ENCODE measurements at regions not wholly inside any gene's neighbourhood (a gene's known extent, or its start where the extent isn't known, plus 50 kb on each side); places are given as distances from the start of the nearest gene placed in this dataset.

DNA sequence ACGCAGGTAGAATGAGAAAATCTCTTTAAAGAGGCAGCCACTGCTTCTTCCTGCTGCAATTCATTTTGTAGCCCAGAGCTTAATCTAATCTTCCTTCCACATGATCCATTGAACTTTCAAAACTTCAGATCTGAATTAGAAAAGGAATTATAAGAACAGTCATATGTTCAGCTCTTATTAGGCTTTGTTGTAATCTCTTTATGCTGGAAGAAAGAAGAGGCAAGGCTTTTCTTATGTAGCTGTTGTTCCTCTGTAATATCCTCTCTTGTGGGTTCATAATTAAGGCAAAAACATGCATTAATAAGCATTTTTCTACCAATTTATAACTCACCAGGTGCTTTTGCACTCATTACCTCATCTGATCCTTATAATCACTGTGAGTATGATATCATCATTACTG, 634.9 kb upstream of the CFAP20DC start:
- peaks cover 0 to 2% of the 10 kb centered on the region in 2 donors for H3K27me3 Mint-ChIP-seq
- ATAC-seq (replicated peaks in 1 of 4) = no peak
- H3K9me3 ChIP-seq = no peaks in the 10 kb centered on the region

DNA sequence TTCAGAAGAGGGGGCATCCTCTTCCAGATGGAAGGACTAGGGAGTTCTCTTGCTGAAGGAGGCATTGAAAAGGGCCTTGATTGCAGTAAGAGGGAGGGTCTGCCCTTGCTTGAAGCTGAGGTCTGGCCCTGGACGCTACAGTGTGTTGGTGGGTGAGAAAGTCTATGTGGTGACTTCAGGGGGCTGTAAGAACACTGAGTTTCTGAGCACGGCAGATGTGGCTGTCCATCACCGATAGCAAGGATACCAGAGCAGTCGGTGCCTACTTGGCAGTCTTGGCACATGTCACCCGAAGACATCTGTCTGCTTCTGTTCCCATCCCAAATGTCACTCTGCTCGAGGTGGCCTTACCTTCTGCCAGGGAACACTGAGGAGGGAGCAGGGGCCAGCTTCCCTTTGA, 631.1 kb upstream of the CFAP20DC start:
- CTCF ChIA-PET = no interaction called here
- no peaks in the 10 kb centered on the region for H3K36me3 ChIP-seq (ENCODE audit: control insufficient read depth in 2 of 2, extremely low read depth in 1 of 2, insufficient read depth in 1 of 2, low read length in 1 of 2)
- no peak overlapping the region for H3K27ac ChIP-seq (ENCODE audit: low read length)
- H3K27me3 Mint-ChIP-seq = peaks cover 0 to 2% of the 10 kb centered on the region in 2 donors
- H3K27me3 ChIP-seq (replicated peaks in 1 of 2; ENCODE audit: control insufficient read depth in 2 of 2, extremely low read depth in 1 of 2, insufficient read depth in 2 of 2, low read length in 1 of 2) = no peaks in the 10 kb centered on the region
- WGBS (ENCODE audit: insufficient coverage) = 96% methylated on average over 4 of the region's 6 CpGs
- no peak overlapping the region for H3K4me3 Mint-ChIP-seq
- no peaks in the 10 kb centered on the region for H3K4me1 Mint-ChIP-seq
- no peaks in the 10 kb centered on the region for H3K36me3 Mint-ChIP-seq
- no peak for DNase-seq
- H3K9me3 Mint-ChIP-seq = no peaks in the 10 kb centered on the region
- POLR2A ChIA-PET = no interaction called here
- no peaks in the 10 kb centered on the region for H3K4me1 ChIP-seq (ENCODE audit: control insufficient read depth in 1 of 2, extremely low read depth in 1 of 2, insufficient read depth in 2 of 2, low read length in 2 of 2)
- H3K4me3 ChIP-seq (ENCODE audit: control insufficient read depth in 1 of 2, extremely low read depth in 1 of 2, low read length in 1 of 2) = no peak overlapping the region
- ATAC-seq (replicated peaks in 1 of 4) = no peak
- H3K27ac Mint-ChIP-seq = no peak overlapping the region
- no peaks in the 10 kb centered on the region for H3K9me3 ChIP-seq

More for the DNA sequence above, 634.9 kb upstream of the CFAP20DC start:
- H3K4me1 ChIP-seq (ENCODE audit: control insufficient read depth in 1 of 2, extremely low read depth in 1 of 2, insufficient read depth in 2 of 2, low read length in 2 of 2) = no peaks in the 10 kb centered on the region
- DNase-seq = no peak
- H3K4me3 ChIP-seq (ENCODE audit: control insufficient read depth in 1 of 2, extremely low read depth in 1 of 2, low read length in 1 of 2) = no peak overlapping the region
- Mint-ChIP-seq H3K4me1 (no peaks in the 10 kb centered on the region), H3K4me3 (no peak overlapping the region), H3K9me3 (peaks cover 0 to 3% (median 0%) of the 10 kb centered on the region in 3 donors), H3K36me3 (no peaks in the 10 kb centered on the region), H3K27ac (no peak overlapping the region)
- POLR2A ChIA-PET = no interaction called here
- H3K36me3 ChIP-seq (ENCODE audit: control insufficient read depth in 2 of 2, extremely low read depth in 1 of 2, insufficient read depth in 1 of 2, low read length in 1 of 2) = no peaks in the 10 kb centered on the region
- WGBS (ENCODE audit: insufficient coverage) = 67% methylated on average over 1 of the region's 1 CpG
- no peak overlapping the region for H3K27ac ChIP-seq (ENCODE audit: low read length)
- CTCF ChIA-PET = no interaction called here
- no peaks in the 10 kb centered on the region for H3K27me3 ChIP-seq (replicated peaks in 1 of 2; ENCODE audit: control insufficient read depth in 2 of 2, extremely low read depth in 1 of 2, insufficient read depth in 2 of 2, low read length in 1 of 2)

DNA sequence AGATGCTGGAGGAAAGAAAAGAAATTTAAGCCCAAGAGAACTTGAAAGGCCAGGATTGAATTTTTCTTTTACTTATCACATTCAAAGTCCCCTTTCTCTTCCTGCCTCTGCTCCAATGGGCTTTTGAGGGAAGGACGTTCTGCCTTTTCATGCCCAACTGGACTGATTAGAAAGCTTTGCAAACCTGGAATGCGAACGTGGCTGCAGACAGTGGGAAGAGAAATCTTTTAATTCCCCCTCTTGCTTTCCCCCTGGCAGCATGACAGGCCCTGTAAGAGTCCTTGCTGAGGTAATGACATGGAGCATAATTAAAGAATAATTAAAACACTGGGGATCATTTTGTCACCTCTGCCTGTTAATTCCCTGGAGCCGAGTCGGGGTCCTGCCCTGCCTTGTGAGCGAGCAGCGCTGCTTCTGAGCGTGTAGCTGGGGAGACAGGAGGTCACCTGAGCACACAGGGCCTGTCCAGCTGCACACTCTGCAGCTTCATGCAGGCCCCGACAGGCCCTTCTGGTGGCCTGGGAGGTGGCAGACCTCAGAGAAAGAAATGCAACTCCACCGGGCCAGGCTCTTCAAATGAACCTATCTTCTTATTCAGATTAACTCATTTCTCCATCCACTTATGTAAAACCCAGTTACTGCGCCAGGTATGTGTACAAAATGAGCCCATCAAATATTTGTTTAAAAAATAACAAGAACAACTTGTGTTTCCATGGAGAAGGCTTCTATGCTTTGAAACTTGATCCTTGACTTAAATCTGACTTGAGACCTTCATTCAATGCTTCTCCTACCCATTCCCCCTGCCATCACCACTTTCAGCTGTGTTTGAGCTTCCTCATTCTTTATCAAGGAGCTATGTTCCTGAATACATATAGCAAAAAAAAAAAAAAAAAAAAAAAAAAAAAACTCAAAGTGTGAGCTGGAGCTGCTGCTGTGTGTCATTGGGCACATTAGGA, 628.2 kb upstream of the CFAP20DC start:
- WGBS (ENCODE audit: insufficient coverage) = 100% methylated on average over 5 of the region's 11 CpGs
- ChIA-PET POLR2A (interaction anchor here in 1 of 2 donors (0.6 to 0.7 kb wide), 2 partner anchors 11 to 820 kb away, joined by 3 to 8 read pairs; no protein-coding TSS in a partner anchor), CTCF (interaction anchor here in 1 of 2 donors (0.6 kb wide), 1 partner anchor 23 kb away, joined by 9 read pairs; no protein-coding TSS in a partner anchor)
- Mint-ChIP-seq H3K36me3 (no peaks in the 10 kb centered on the region), H3K4me3 (no peak overlapping the region), H3K4me1 (no peaks in the 10 kb centered on the region), H3K9me3 (no peaks in the 10 kb centered on the region), H3K27me3 (peaks cover 0 to 2% of the 10 kb centered on the region in 2 donors), H3K27ac (no peak overlapping the region)
- H3K4me1 ChIP-seq (ENCODE audit: control insufficient read depth in 1 of 2, extremely low read depth in 1 of 2, insufficient read depth in 2 of 2, low read length in 2 of 2) = no peaks in the 10 kb centered on the region
- DNase-seq (no peak), ATAC-seq (replicated peaks in 1 of 4) (no peak)
- no peaks in the 10 kb centered on the region for H3K36me3 ChIP-seq (ENCODE audit: control insufficient read depth in 2 of 2, extremely low read depth in 1 of 2, insufficient read depth in 1 of 2, low read length in 1 of 2)
- no peaks in the 10 kb centered on the region for H3K9me3 ChIP-seq
- no peaks in the 10 kb centered on the region for H3K27me3 ChIP-seq (replicated peaks in 1 of 2; ENCODE audit: control insufficient read depth in 2 of 2, extremely low read depth in 1 of 2, insufficient read depth in 2 of 2, low read length in 1 of 2)
- no peak overlapping the region for H3K27ac ChIP-seq (ENCODE audit: low read length)
- H3K4me3 ChIP-seq (ENCODE audit: control insufficient read depth in 1 of 2, extremely low read depth in 1 of 2, low read length in 1 of 2) = no peak overlapping the region

DNA sequence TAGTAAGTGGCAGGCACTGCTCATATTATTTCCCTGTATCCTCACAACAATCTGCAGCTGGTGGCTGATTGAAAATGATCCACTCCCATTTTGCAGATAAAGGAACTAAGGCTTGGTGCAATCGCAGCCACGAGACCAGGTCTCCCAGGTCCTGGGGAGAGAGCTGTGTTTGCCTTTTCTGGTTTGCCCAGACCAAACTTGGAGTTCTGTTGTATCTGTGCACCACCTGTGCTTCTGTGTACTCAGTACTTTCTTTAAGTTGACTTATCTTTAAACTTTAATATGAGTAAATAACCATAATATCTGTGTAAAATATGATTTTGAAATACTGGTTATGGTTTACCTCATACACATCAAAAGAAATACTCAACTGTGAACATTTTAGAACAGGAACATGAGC, 625.7 kb upstream of the CFAP20DC start:
- CTCF ChIA-PET = no interaction called here
- no peaks in the 10 kb centered on the region for H3K27me3 ChIP-seq (replicated peaks in 1 of 2; ENCODE audit: control insufficient read depth in 2 of 2, extremely low read depth in 1 of 2, insufficient read depth in 2 of 2, low read length in 1 of 2)
- H3K36me3 ChIP-seq (ENCODE audit: control insufficient read depth in 2 of 2, extremely low read depth in 1 of 2, insufficient read depth in 1 of 2, low read length in 1 of 2) = no peaks in the 10 kb centered on the region
- 100% methylated on average over 2 of the region's 2 CpGs for WGBS (ENCODE audit: insufficient coverage)
- Mint-ChIP-seq H3K4me3 (no peak overlapping the region), H3K4me1 (no peaks in the 10 kb centered on the region), H3K27ac (no peak overlapping the region), H3K27me3 (no peaks in the 10 kb centered on the region), H3K9me3 (no peaks in the 10 kb centered on the region), H3K36me3 (no peaks in the 10 kb centered on the region)
- H3K4me3 ChIP-seq (ENCODE audit: control insufficient read depth in 1 of 2, extremely low read depth in 1 of 2, low read length in 1 of 2) = no peak overlapping the region
- H3K4me1 ChIP-seq (ENCODE audit: control insufficient read depth in 1 of 2, extremely low read depth in 1 of 2, insufficient read depth in 2 of 2, low read length in 2 of 2) = no peaks in the 10 kb centered on the region
- POLR2A ChIA-PET = no interaction called here
- DNase-seq = no peak
- no peak for ATAC-seq (replicated peaks in 1 of 4)
- no peak overlapping the region for H3K27ac ChIP-seq (ENCODE audit: low read length)
- no peaks in the 10 kb centered on the region for H3K9me3 ChIP-seq

DNA sequence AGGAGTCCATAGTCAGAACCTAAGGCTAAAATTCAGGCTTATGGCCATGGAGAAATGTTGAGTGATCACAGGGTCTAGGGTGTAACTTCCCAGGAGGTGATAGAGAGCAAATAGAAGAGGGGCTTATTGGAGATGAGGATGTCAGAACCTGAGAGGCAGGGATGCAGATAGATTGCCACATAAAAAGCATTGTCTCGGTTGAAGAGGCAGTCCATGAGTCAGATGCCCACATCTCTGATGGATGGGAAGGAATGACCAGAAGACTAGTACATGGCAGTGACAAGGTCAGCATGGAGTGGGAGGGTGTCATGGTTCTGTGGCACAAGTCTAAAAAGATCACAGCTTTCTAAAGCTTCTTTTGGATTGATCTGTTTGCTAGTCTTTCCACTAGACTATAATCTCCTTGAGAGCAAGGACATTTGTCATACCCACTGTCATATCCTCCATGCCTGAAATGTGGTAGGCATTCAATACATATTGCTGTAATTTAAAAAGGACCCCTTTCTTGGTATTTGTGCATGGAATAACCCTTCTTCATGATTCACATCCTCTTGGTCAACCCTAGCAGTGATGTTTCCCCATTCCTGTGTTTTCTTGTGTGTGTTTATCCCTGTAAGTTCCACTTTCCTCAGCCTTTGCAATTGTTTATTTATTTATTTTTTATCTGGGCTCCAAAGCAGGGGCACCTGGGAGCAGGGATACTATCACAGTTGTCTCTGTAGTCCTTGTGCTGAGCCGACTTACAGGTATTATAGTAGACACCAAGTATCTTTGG, 613.4 kb upstream of the CFAP20DC start:
- WGBS (ENCODE audit: insufficient coverage) = 100% methylated on average over 1 of the region's 2 CpGs
- Mint-ChIP-seq H3K4me3 (no peak overlapping the region), H3K4me1 (no peaks in the 10 kb centered on the region), H3K9me3 (no peaks in the 10 kb centered on the region), H3K27me3 (no peaks in the 10 kb centered on the region), H3K27ac (no peak overlapping the region), H3K36me3 (no peaks in the 10 kb centered on the region)
- Histone ChIP-seq H3K27me3 (replicated peaks in 1 of 2; ENCODE audit: control insufficient read depth in 2 of 2, extremely low read depth in 1 of 2, insufficient read depth in 2 of 2, low read length in 1 of 2) (no peaks in the 10 kb centered on the region), H3K4me1 (ENCODE audit: control insufficient read depth in 1 of 2, extremely low read depth in 1 of 2, insufficient read depth in 2 of 2, low read length in 2 of 2) (no peaks in the 10 kb centered on the region), H3K9me3 (no peaks in the 10 kb centered on the region), H3K27ac (ENCODE audit: low read length) (no peak overlapping the region), H3K36me3 (ENCODE audit: control insufficient read depth in 2 of 2, extremely low read depth in 1 of 2, insufficient read depth in 1 of 2, low read length in 1 of 2) (no peaks in the 10 kb centered on the region), H3K4me3 (ENCODE audit: control insufficient read depth in 1 of 2, extremely low read depth in 1 of 2, low read length in 1 of 2) (no peak overlapping the region)
- no peak for ATAC-seq (replicated peaks in 1 of 4)
- POLR2A ChIA-PET = no interaction called here
- no peak for DNase-seq
- CTCF ChIA-PET = no interaction called here

DNA sequence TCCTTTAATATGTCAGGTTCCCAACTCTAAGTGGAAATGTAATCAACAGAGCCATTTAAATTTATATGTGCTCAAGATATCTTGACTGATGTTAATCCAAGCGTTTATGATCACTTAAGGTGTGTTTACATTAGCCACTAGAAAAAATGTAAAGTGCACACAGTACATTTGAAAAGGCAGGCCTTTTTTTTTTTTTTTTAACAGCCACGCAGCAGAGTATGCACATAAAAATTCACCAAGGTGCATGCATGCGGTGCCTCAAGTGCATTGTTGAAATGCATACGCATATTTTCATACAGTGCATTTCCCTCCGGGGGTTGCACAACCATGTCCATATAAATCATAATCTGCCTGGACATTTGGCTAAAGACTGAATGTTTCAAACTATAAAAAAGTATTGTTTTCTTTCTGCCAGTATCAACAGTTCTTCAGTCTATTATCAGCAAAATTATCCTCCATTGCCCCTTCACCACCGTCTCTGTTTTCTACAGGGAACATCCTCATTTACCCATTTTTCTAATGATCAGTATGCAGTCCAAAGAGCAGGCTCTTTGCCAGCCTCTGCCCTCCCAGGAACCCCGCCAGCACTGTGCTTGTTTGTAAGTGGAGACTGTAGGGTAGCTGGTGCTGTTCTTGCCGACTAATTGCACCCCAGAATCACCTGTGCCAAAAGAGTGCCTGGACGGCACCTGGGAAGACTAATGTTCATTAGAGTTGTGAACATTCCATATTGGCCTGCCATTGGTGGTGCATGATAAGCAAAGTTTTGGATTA, 611.2 kb upstream of the CFAP20DC start:
- Histone ChIP-seq H3K9me3 (no peaks in the 10 kb centered on the region), H3K27me3 (replicated peaks in 1 of 2; ENCODE audit: control insufficient read depth in 2 of 2, extremely low read depth in 1 of 2, insufficient read depth in 2 of 2, low read length in 1 of 2) (no peaks in the 10 kb centered on the region), H3K4me3 (ENCODE audit: control insufficient read depth in 1 of 2, extremely low read depth in 1 of 2, low read length in 1 of 2) (no peak overlapping the region), H3K4me1 (ENCODE audit: control insufficient read depth in 1 of 2, extremely low read depth in 1 of 2, insufficient read depth in 2 of 2, low read length in 2 of 2) (no peaks in the 10 kb centered on the region), H3K27ac (ENCODE audit: low read length) (no peak overlapping the region), H3K36me3 (ENCODE audit: control insufficient read depth in 2 of 2, extremely low read depth in 1 of 2, insufficient read depth in 1 of 2, low read length in 1 of 2) (no peaks in the 10 kb centered on the region)
- 87% methylated on average over 3 of the region's 9 CpGs for WGBS (ENCODE audit: insufficient coverage)
- CTCF ChIA-PET = no interaction called here
- no peaks in the 10 kb centered on the region for H3K27me3 Mint-ChIP-seq
- H3K4me3 Mint-ChIP-seq = no peak overlapping the region
- H3K4me1 Mint-ChIP-seq = no peaks in the 10 kb centered on the region
- H3K9me3 Mint-ChIP-seq = no peaks in the 10 kb centered on the region
- ATAC-seq (replicated peaks in 1 of 4) = no peak
- POLR2A ChIA-PET = no interaction called here
- no peak overlapping the region for H3K27ac Mint-ChIP-seq
- DNase-seq = no peak
- no peaks in the 10 kb centered on the region for H3K36me3 Mint-ChIP-seq
